ENCODE measurements at regions not wholly inside any gene's neighbourhood (a gene's known extent, or its start where the extent isn't known, plus 50 kb on each side); places are given as distances from the start of the nearest gene placed in this dataset.

GRCh38 chr17:83004791-83005380 lies 74.5 kb upstream of the METRNL start:
- BruUV-seq (replicated peaks) = no TSS peak
- POLR2A ChIA-PET = no interaction called here

More at GRCh38 chr17:83004791-83005380, 74.5 kb upstream of the METRNL start:
- H3K4me2 ChIP-seq (ENCODE audit: insufficient read depth, low read length) = no peak overlapping the region
- H3K9ac ChIP-seq (ENCODE audit: insufficient read depth in 1 of 2, low read depth in 2 of 2, low read length in 2 of 2) = no peak overlapping the region
- no peak overlapping the region for H3K27ac ChIP-seq (ENCODE audit: extremely low read depth, low read depth, low read length)
- CTCF ChIA-PET (ENCODE audit: low intra/inter-chr PET ratio) = no interaction called here
- no peaks in the 10 kb centered on the region for H3K79me2 ChIP-seq (ENCODE audit: control insufficient read depth, insufficient read depth, low read length)
- in situ Hi-C loops (cut with MboI) (no loop called here), intact Hi-C loops (cut with micrococcal nuclease) (no loop called here)
- TF ChIP-seq POLR2AphosphoS5 (IDR thresholded peaks at IDR 0.05; ENCODE audit: control insufficient read depth, insufficient read depth, low read depth, low read length) (no peak), TOE1 (IDR thresholded peaks at IDR 0.05; ENCODE audit: borderline replicate concordance) (no peak), TOE1 (CRISPR knock-in tag; IDR thresholded peaks at IDR 0.05; ENCODE audit: borderline replicate concordance, low read depth) (no peak), HDAC1 (IDR thresholded peaks at IDR 0.05) (no peak), RREB1 (CRISPR knock-in tag; IDR thresholded peaks at IDR 0.05) (no peak)
- H3K9me1 ChIP-seq (ENCODE audit: control insufficient read depth, insufficient read depth, low read length) = no peaks in the 10 kb centered on the region
- no peak overlapping the region for H2AFZ ChIP-seq (ENCODE audit: low read depth, low read length)
- peaks cover 10% of the 10 kb centered on the region; the same call in 1 of the 3 replicates for H3K36me3 ChIP-seq (ENCODE audit: control insufficient read depth, insufficient read depth, low read length)
- FAIRE-seq = no peak
- no peaks in the 10 kb centered on the region for H4K20me1 ChIP-seq (replicated peaks; ENCODE audit: control insufficient read depth, insufficient read depth, low read length)
- 94% methylated on average over 22 of the region's 29 CpGs for WGBS (ENCODE audit: insufficient coverage, low coverage, missing lambda C conversion rate)
- DNase-seq (ENCODE audit: extremely low read depth in 1 of 4, low spot score in 3 of 4) = no peak
- ATAC-seq = no peak
- no peaks in the 10 kb centered on the region; a peak in 1 of 5 replicates for H3K4me1 ChIP-seq (replicated peaks in 1 of 2; ENCODE audit: control insufficient read depth in 2 of 2, insufficient read depth in 2 of 2, low read length in 2 of 2)
- no peaks in the 10 kb centered on the region for H3K27me3 ChIP-seq (ENCODE audit: control insufficient read depth in 2 of 2, insufficient read depth in 2 of 2, low read length in 2 of 2)
- H3K4me3 ChIP-seq = no peak overlapping the region
- H3K9me3 ChIP-seq (replicated peaks; ENCODE audit: control insufficient read depth, insufficient read depth, low read depth, low read length) = peaks cover 9% of the 10 kb centered on the region; the same call in 1 of the 2 replicates

Data from K562 (cell line).